Astrocyte (in vitro differentiated cells and primary cell): ENCODE measurements at regions not wholly inside any gene's neighbourhood (a gene's known extent, or its start where the extent isn't known, plus 50 kb on each side); places are given as distances from the start of the nearest gene placed in this dataset.

ENCODE experiments used
- DNase-seq: peaks from one replicate; pipeline ENCODE4 v3.0.0-alpha.2; 2010; ENCODE audit warnings: low read depth
- FAIRE-seq: peaks from 2 replicates; lab custom pipeline; 2011; peaks lifted over from hg19 to GRCh38; lab: Jason Lieb, UNC
- H2AFZ ChIP-seq: 2 replicates; pipeline ENCODE4 v1.6.0; 2012; ENCODE audit warnings: low read depth, low read length, inconsistent platforms
- H3K27ac ChIP-seq: 2 replicates; pipeline ENCODE4 v1.5.1; 2011; ENCODE audit warnings: low read depth, low read length, inconsistent platforms
- H3K27me3 ChIP-seq: 2 replicates; pipeline ENCODE4 v1.6.0; 2011; ENCODE audit warnings: low read length, inconsistent platforms; ENCODE audit not compliant: insufficient read depth
- H3K36me3 ChIP-seq: 2 replicates; pipeline ENCODE4 v1.5.1; 2011; ENCODE audit warnings: low read length, inconsistent platforms; ENCODE audit not compliant: insufficient read depth
- H3K4me1 ChIP-seq: 2 replicates; pipeline ENCODE4 v1.5.1; 2011; ENCODE audit warnings: low read length, inconsistent platforms; ENCODE audit not compliant: insufficient read depth
- H3K4me2 ChIP-seq: 2 replicates; pipeline ENCODE4 v1.6.0; 2012; ENCODE audit warnings: low read length, inconsistent platforms
- H3K4me3 ChIP-seq: 2 replicates; pipeline ENCODE4 v1.5.1; 2011; ENCODE audit warnings: low read depth, mild to moderate bottlenecking, low read length, inconsistent platforms; ENCODE audit not compliant: insufficient read depth
- H3K79me2 ChIP-seq: 2 replicates; pipeline ENCODE4 v1.6.0; 2012; ENCODE audit warnings: mild to moderate bottlenecking, low read length, inconsistent platforms; ENCODE audit not compliant: insufficient read depth
- H3K9ac ChIP-seq: 2 replicates; pipeline ENCODE4 v1.6.0; 2012; ENCODE audit warnings: mild to moderate bottlenecking, low read length, inconsistent platforms
- H3K9me3 ChIP-seq: 2 replicates; pipeline ENCODE4 v1.5.1; 2012; ENCODE audit warnings: low read depth, mild to moderate bottlenecking, low read length, inconsistent platforms; ENCODE audit not compliant: insufficient read depth
- H4K20me1 ChIP-seq: 2 replicates; pipeline ENCODE4 v1.6.0; 2012; ENCODE audit warnings: low read length, inconsistent platforms; ENCODE audit not compliant: insufficient read depth
- H3K27ac Mint-ChIP-seq: one replicate; pipeline ENCODE4 v1.8.0; 2021; ENCODE audit warnings: mild to moderate bottlenecking, mixed read lengths; ENCODE audit not compliant: unreplicated experiment
- H3K27me3 Mint-ChIP-seq: one replicate; pipeline ENCODE4 v1.8.0; 2021; ENCODE audit warnings: low read depth, mixed read lengths; ENCODE audit not compliant: unreplicated experiment
- H3K36me3 Mint-ChIP-seq: one replicate; pipeline ENCODE4 v1.8.0; 2021; ENCODE audit warnings: low read depth, mixed read lengths; ENCODE audit not compliant: unreplicated experiment
- H3K4me1 Mint-ChIP-seq: one replicate; pipeline ENCODE4 v1.8.0; 2021; ENCODE audit warnings: low read depth, mixed read lengths; ENCODE audit not compliant: unreplicated experiment
- H3K4me3 Mint-ChIP-seq: one replicate; pipeline ENCODE4 v1.8.0; 2021; ENCODE audit warnings: mild to moderate bottlenecking, moderate library complexity, mixed read lengths; ENCODE audit not compliant: unreplicated experiment
- H3K9me3 Mint-ChIP-seq: one replicate; pipeline ENCODE4 v1.8.0; 2021; ENCODE audit warnings: mild to moderate bottlenecking, mixed read lengths; ENCODE audit not compliant: unreplicated experiment
- CTCF ChIP-seq: IDR thresholded peaks from 2 replicates; pipeline ENCODE4 v1.5.1; 2011; ENCODE audit warnings: low read depth, mild to moderate bottlenecking, inconsistent platforms, low read length, moderate library complexity; ENCODE audit not compliant: insufficient read depth
- EZH2 ChIP-seq: IDR thresholded peaks from 2 replicates; pipeline ENCODE4 v1.6.1; 2012; ENCODE audit warnings: mild to moderate bottlenecking, low read length, inconsistent platforms; ENCODE audit not compliant: insufficient read depth

- H3K36me3 ChIP-seq, result no peaks in the 10 kb centered on the region
- H3K4me3 Mint-ChIP-seq, result no peak overlapping the region
- H3K9me3 ChIP-seq, result no peaks in the 10 kb centered on the region
- no peaks in the 10 kb centered on the region for H3K9me3 Mint-ChIP-seq
- H3K4me1 ChIP-seq, result no peaks in the 10 kb centered on the region
- no peaks in the 10 kb centered on the region for H3K36me3 Mint-ChIP-seq
- no peaks in the 10 kb centered on the region for H3K27me3 Mint-ChIP-seq
- no peak overlapping the region for H3K4me3 ChIP-seq
- H3K9ac ChIP-seq, result no peak overlapping the region
- H3K27ac Mint-ChIP-seq, result no peak overlapping the region
- TF ChIP-seq CTCF, result no peak
- no peak for TF ChIP-seq EZH2
- H4K20me1 ChIP-seq, result no peaks in the 10 kb centered on the region
- no peak overlapping the region for H2AFZ ChIP-seq
- no peak overlapping the region for H3K27ac ChIP-seq
- H3K4me1 Mint-ChIP-seq, result no peaks in the 10 kb centered on the region
- H3K27me3 ChIP-seq, result no peaks in the 10 kb centered on the region
- no peak for FAIRE-seq
- no peaks in the 10 kb centered on the region for H3K79me2 ChIP-seq
- no peak overlapping the region for H3K4me2 ChIP-seq
- no peak for DNase-seq
Measured at GRCh38 chr1:187326557-187326956, 497.8 kb downstream of the PLA2G4A start.

DNA sequence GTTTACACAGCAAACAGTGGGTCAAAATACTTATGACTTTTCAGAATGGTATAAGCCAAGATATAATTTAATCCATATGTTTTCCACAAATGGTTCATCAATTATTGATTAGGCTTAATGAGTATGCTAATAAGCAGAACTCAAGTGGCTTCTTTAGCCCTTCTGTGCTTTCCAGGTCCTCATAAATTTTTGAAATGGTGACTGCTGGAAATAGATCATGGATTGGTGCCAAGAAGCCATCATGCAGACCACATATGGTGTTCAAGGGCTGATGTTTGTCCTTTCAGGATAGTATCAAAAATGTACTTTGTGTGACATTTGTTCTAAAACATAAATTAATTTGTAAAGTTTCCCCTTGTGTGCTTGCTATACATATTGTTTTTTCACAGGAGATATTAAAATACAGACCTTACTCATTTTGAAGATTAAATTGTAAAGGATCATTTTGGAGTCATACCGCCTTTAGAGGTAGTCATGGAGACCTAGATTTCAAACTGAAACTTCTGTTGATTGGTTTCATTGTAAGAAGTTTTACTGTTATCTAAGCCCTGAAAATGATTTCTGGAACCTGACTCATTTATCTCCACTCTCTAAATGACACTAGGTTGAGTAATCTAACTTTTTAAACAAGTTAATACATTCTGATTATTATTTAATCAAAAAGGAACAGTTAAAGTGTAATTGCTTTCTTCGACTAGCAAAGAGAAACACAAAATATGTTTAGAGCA, 507.9 kb downstream of the PLA2G4A start:
- DNase-seq (no peak), FAIRE-seq (no peak)
- Mint-ChIP-seq H3K4me3 (no peak overlapping the region), H3K36me3 (no peaks in the 10 kb centered on the region), H3K4me1 (peaks cover 10% of the 10 kb centered on the region), H3K27me3 (no peaks in the 10 kb centered on the region), H3K27ac (no peak overlapping the region), H3K9me3 (peaks cover 2% of the 10 kb centered on the region)
- no peak overlapping the region for H3K4me3 ChIP-seq
- H3K36me3 ChIP-seq, result no peaks in the 10 kb centered on the region
- H3K9ac ChIP-seq, result no peak overlapping the region
- H3K27ac ChIP-seq, result no peak overlapping the region
- H3K27me3 ChIP-seq, result no peaks in the 10 kb centered on the region
- no peaks in the 10 kb centered on the region for H3K9me3 ChIP-seq
- H3K4me2 ChIP-seq, result no peak overlapping the region
- no peaks in the 10 kb centered on the region for H4K20me1 ChIP-seq
- no peaks in the 10 kb centered on the region for H3K4me1 ChIP-seq
- no peaks in the 10 kb centered on the region for H3K79me2 ChIP-seq
- TF ChIP-seq CTCF (no peak), EZH2 (no peak)
- no peak overlapping the region for H2AFZ ChIP-seq

- H2AFZ ChIP-seq, result no peak overlapping the region
- no peaks in the 10 kb centered on the region for H3K79me2 ChIP-seq
- peak overlapping the region; percentile 49 for H3K27ac Mint-ChIP-seq
- FAIRE-seq (no peak), DNase-seq (no peak)
- H3K9ac ChIP-seq, result no peak overlapping the region
- no peak for TF ChIP-seq CTCF
- no peaks in the 10 kb centered on the region for H3K9me3 ChIP-seq
- no peaks in the 10 kb centered on the region for H3K36me3 ChIP-seq
- no peaks in the 10 kb centered on the region for H3K27me3 Mint-ChIP-seq
- no peaks in the 10 kb centered on the region for H3K4me1 ChIP-seq
- no peak overlapping the region for H3K4me3 Mint-ChIP-seq
- H4K20me1 ChIP-seq, result no peaks in the 10 kb centered on the region
- peaks cover 10% of the 10 kb centered on the region for H3K4me1 Mint-ChIP-seq
- H3K27ac ChIP-seq, result no peak overlapping the region
- H3K36me3 Mint-ChIP-seq, result no peaks in the 10 kb centered on the region
- no peaks in the 10 kb centered on the region for H3K9me3 Mint-ChIP-seq
- H3K4me2 ChIP-seq, result no peak overlapping the region
- no peak overlapping the region for H3K4me3 ChIP-seq
- no peaks in the 10 kb centered on the region for H3K27me3 ChIP-seq
Measured at GRCh38 chr1:187338762-187339412, 510.1 kb downstream of the PLA2G4A start.
